ENCODE measurements at regions not wholly inside any gene's neighbourhood (a gene's known extent, or its start where the extent isn't known, plus 50 kb on each side); places are given as distances from the start of the nearest gene placed in this dataset.

DNA sequence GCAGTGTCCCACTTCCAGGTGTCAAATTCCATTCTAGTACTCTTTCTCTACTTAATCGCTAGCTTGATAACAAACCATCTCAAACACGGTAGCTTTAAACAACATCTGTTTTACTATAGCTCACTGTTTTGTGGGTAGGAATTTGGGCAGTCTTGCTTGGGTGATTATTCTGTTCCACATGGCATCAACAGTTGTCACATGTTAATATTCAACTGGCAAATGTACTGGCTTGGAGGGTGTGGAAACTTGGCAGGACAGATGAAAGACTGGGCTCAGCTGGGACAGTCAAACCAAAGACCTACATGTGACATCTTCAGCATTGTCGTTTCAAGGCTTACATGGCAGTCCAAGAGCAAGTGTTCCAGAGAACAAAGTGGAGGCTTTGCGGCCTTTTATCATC, 241.8 kb downstream of the PTH2R start:
- H3K27ac ChIP-seq: no peak overlapping the region
- TF ChIP-seq, protein P1, sequence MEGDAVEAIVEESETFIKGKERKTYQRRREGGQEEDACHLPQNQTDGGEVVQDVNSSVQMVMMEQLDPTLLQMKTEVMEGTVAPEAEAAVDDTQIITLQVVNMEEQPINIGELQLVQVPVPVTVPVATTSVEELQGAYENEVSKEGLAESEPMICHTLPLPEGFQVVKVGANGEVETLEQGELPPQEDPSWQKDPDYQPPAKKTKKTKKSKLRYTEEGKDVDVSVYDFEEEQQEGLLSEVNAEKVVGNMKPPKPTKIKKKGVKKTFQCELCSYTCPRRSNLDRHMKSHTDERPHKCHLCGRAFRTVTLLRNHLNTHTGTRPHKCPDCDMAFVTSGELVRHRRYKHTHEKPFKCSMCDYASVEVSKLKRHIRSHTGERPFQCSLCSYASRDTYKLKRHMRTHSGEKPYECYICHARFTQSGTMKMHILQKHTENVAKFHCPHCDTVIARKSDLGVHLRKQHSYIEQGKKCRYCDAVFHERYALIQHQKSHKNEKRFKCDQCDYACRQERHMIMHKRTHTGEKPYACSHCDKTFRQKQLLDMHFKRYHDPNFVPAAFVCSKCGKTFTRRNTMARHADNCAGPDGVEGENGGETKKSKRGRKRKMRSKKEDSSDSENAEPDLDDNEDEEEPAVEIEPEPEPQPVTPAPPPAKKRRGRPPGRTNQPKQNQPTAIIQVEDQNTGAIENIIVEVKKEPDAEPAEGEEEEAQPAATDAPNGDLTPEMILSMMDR (IDR thresholded peaks at IDR 0.05): no peak

DNA sequence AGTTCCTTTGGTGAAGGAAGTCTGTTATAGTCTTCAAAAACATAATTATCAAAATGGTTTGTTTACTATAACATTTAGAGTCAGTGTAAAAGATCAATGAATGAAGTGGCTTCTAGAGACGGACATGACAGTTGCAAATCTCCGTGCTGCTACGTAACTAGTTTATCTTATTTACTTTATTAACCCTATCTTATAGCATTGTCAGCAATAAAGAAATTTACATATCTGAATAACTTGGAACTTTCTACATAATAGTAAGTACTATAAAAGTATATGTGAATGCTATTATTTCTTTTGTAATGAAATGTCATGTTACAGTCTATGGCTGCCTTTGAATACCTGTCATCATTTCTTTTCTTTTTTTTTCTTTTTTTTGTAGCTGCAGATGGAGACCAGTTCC, 246.8 kb downstream of the PTH2R start:
- ATAC-seq: no peak
- Histone ChIP-seq H3K9me3 (no peaks in the 10 kb centered on the region), H3K36me3 (no peaks in the 10 kb centered on the region), H3K4me3 (no peak overlapping the region), H3K27me3 (ENCODE audit: low read depth) (no peaks in the 10 kb centered on the region), H3K4me1 (no peaks in the 10 kb centered on the region), H3K27ac (no peak overlapping the region)
- TF ChIP-seq, protein P1 (IDR thresholded peaks at IDR 0.05): no peak
- DNase-seq: no peak
- intact Hi-C loops (cut with DNase I): no loop called here

More for the DNA sequence above, 241.8 kb downstream of the PTH2R start:
- Histone ChIP-seq H3K9me3 (no peaks in the 10 kb centered on the region), H3K36me3 (no peaks in the 10 kb centered on the region), H3K4me1 (no peaks in the 10 kb centered on the region), H3K27me3 (ENCODE audit: low read depth) (no peaks in the 10 kb centered on the region), H3K4me3 (no peak overlapping the region)
- ATAC-seq (no peak), DNase-seq (no peak)
- intact Hi-C loops (cut with DNase I): no loop called here

GRCh38 chr2:208654056-208654455, 247.5 kb downstream of the PTH2R start:
- no peak overlapping the region for H3K27ac ChIP-seq

GRCh38 chr2:208657468-208657867, 250.9 kb downstream of the PTH2R start:
- TF ChIP-seq, protein P1 (IDR thresholded peaks at IDR 0.05): no peak
- Histone ChIP-seq H3K27me3 (ENCODE audit: low read depth) (no peaks in the 10 kb centered on the region), H3K4me1 (no peaks in the 10 kb centered on the region), H3K27ac (no peak overlapping the region), H3K9me3 (no peaks in the 10 kb centered on the region), H3K36me3 (no peaks in the 10 kb centered on the region), H3K4me3 (no peak overlapping the region)
- intact Hi-C loops (cut with DNase I): no loop called here
- no peak for DNase-seq
- no peak for ATAC-seq

More at GRCh38 chr2:208654056-208654455, 247.5 kb downstream of the PTH2R start:
- Histone ChIP-seq H3K9me3 (no peaks in the 10 kb centered on the region), H3K36me3 (no peaks in the 10 kb centered on the region), H3K4me3 (no peak overlapping the region), H3K27me3 (ENCODE audit: low read depth) (no peaks in the 10 kb centered on the region), H3K4me1 (no peaks in the 10 kb centered on the region)
- TF ChIP-seq, protein P1 (IDR thresholded peaks at IDR 0.05): no peak
- ATAC-seq (no peak), DNase-seq (no peak)
- intact Hi-C loops (cut with DNase I): no loop called here

DNA sequence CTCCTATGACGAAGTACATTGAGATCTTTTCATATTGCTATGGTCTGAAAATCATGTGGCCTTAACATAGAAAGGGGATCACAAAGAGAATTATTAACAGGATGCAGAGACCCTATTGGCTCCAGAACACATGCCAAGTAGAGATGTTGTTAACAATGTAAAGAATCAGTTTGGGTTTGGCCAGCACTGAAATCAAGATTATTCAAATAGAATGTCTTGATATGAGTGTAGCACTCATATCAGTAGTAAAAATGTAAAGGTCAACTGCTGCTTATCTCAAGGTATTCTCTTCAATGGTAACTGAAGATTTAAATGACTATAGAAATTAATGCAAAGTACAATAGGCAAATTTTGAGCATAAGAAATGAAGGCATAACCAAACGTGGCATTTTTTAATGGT, 262.8 kb downstream of the PTH2R start:
- Histone ChIP-seq H3K9me3 (no peaks in the 10 kb centered on the region), H3K27me3 (ENCODE audit: low read depth) (no peaks in the 10 kb centered on the region), H3K36me3 (no peaks in the 10 kb centered on the region), H3K4me3 (no peak overlapping the region), H3K27ac (no peak overlapping the region), H3K4me1 (no peaks in the 10 kb centered on the region)
- intact Hi-C loops (cut with DNase I): no loop called here
- TF ChIP-seq, protein P1 (IDR thresholded peaks at IDR 0.05): no peak
- ATAC-seq (no peak), DNase-seq (no peak)

GRCh38 chr2:208671284-208671683, 264.7 kb downstream of the PTH2R start:
- DNase-seq (no peak), ATAC-seq (no peak)
- Histone ChIP-seq H3K36me3 (no peaks in the 10 kb centered on the region), H3K27ac (no peak overlapping the region), H3K9me3 (no peaks in the 10 kb centered on the region), H3K27me3 (ENCODE audit: low read depth) (no peaks in the 10 kb centered on the region), H3K4me3 (no peak overlapping the region), H3K4me1 (no peaks in the 10 kb centered on the region)
- TF ChIP-seq, protein P1 (IDR thresholded peaks at IDR 0.05): no peak
- intact Hi-C loops (cut with DNase I): no loop called here
